ENCODE measurements at regions not wholly inside any gene's neighbourhood (a gene's known extent, or its start where the extent isn't known, plus 50 kb on each side); places are given as distances from the start of the nearest gene placed in this dataset.

DNA sequence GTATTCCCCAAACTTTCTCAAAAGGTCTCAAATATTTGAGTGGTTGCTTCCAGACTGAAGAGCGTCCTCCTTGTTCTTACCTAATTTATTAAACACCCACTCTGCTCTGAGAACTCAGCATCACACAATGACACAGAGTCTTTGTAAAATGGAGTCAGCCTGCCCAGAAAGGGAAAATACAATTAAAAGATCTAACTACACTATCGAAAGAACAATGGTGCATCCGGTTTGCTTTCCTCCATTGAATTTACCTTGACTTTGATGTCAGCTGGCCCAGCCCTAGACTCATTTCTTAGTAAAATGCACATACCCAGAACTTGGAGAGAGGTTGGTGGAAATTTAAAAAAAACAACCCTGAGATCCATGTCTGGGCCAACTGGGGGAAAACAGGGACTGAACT is 120.7 kb upstream of the SERP2 start (continued):
- TF ChIP-seq, protein P1, sequence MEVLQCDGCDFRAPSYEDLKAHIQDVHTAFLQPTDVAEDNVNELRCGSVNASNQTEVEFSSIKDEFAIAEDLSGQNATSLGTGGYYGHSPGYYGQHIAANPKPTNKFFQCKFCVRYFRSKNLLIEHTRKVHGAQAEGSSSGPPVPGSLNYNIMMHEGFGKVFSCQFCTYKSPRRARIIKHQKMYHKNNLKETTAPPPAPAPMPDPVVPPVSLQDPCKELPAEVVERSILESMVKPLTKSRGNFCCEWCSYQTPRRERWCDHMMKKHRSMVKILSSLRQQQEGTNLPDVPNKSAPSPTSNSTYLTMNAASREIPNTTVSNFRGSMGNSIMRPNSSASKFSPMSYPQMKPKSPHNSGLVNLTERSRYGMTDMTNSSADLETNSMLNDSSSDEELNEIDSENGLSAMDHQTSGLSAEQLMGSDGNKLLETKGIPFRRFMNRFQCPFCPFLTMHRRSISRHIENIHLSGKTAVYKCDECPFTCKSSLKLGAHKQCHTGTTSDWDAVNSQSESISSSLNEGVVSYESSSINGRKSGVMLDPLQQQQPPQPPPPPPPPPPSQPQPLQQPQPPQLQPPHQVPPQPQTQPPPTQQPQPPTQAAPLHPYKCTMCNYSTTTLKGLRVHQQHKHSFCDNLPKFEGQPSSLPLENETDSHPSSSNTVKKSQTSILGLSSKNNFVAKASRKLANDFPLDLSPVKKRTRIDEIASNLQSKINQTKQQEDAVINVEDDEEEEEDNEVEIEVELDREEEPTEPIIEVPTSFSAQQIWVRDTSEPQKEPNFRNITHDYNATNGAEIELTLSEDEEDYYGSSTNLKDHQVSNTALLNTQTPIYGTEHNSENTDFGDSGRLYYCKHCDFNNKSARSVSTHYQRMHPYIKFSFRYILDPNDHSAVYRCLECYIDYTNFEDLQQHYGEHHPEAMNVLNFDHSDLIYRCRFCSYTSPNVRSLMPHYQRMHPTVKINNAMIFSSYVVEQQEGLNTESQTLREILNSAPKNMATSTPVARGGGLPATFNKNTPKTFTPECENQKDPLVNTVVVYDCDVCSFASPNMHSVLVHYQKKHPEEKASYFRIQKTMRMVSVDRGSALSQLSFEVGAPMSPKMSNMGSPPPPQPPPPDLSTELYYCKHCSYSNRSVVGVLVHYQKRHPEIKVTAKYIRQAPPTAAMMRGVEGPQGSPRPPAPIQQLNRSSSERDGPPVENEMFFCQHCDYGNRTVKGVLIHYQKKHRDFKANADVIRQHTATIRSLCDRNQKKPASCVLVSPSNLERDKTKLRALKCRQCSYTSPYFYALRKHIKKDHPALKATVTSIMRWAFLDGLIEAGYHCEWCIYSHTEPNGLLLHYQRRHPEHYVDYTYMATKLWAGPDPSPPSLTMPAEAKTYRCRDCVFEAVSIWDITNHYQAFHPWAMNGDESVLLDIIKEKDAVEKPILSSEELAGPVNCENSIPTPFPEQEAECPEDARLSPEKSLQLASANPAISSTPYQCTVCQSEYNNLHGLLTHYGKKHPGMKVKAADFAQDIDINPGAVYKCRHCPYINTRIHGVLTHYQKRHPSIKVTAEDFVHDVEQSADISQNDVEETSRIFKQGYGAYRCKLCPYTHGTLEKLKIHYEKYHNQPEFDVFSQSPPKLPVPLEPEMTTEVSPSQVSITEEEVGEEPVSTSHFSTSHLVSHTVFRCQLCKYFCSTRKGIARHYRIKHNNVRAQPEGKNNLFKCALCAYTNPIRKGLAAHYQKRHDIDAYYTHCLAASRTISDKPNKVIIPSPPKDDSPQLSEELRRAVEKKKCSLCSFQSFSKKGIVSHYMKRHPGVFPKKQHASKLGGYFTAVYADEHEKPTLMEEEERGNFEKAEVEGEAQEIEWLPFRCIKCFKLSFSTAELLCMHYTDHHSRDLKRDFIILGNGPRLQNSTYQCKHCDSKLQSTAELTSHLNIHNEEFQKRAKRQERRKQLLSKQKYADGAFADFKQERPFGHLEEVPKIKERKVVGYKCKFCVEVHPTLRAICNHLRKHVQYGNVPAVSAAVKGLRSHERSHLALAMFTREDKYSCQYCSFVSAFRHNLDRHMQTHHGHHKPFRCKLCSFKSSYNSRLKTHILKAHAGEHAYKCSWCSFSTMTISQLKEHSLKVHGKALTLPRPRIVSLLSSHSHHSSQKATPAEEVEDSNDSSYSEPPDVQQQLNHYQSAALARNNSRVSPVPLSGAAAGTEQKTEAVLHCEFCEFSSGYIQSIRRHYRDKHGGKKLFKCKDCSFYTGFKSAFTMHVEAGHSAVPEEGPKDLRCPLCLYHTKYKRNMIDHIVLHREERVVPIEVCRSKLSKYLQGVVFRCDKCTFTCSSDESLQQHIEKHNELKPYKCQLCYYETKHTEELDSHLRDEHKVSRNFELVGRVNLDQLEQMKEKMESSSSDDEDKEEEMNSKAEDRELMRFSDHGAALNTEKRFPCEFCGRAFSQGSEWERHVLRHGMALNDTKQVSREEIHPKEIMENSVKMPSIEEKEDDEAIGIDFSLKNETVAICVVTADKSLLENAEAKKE (CRISPR knock-in tag; IDR thresholded peaks at IDR 0.05) = no peak
- TF ChIP-seq, protein P2, sequence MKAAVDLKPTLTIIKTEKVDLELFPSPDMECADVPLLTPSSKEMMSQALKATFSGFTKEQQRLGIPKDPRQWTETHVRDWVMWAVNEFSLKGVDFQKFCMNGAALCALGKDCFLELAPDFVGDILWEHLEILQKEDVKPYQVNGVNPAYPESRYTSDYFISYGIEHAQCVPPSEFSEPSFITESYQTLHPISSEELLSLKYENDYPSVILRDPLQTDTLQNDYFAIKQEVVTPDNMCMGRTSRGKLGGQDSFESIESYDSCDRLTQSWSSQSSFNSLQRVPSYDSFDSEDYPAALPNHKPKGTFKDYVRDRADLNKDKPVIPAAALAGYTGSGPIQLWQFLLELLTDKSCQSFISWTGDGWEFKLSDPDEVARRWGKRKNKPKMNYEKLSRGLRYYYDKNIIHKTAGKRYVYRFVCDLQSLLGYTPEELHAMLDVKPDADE (IDR thresholded peaks at IDR 0.05) = no peak
- TF ChIP-seq EZH2 (IDR thresholded peaks at IDR 0.05; ENCODE audit: low read depth, unreplicated experiment) (no peak), JUNB (IDR thresholded peaks at IDR 0.05; ENCODE audit: unreplicated experiment) (no peak), REST (IDR thresholded peaks at IDR 0.05; ENCODE audit: unreplicated experiment) (no peak)
